Right kidney (tissue), 1 donor: ENCODE measurements at regions not wholly inside any gene's neighbourhood (a gene's known extent, or its start where the extent isn't known, plus 50 kb on each side); places are given as distances from the start of the nearest gene placed in this dataset.
A peak's percentile ranks its signal among the peaks of the same experiment; 100 is the strongest.
"Not testable (repeated sequence)": the region's sequence is repeated elsewhere in the genome, so short reads cannot be mapped to it uniquely, and the experiment has no call there.

Source experiments
- DNase-seq: peaks from one replicate; pipeline ENCODE4 v3.0.0-alpha.2; 2016

DNA sequence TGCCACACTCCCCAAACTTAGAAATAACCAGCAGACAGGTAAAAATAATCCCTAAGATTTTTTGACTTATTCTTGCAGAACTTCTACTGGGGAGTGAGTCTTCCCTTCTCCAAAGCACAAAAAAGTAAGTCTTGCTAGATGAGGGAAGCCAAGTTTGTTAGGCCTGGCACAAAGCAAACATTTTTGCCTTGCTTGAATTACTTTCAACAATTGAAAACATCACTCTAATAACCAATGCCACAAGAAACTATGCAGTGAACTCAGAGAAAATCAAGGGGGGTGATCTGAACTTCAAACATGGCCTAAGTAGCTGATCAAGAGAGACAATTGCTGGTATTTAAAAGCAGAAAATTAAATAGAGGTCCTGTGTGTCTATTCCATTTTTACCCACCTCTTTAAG, 123.6 kb upstream of the SLC1A3 start:
- DNase-seq = no peak

DNA sequence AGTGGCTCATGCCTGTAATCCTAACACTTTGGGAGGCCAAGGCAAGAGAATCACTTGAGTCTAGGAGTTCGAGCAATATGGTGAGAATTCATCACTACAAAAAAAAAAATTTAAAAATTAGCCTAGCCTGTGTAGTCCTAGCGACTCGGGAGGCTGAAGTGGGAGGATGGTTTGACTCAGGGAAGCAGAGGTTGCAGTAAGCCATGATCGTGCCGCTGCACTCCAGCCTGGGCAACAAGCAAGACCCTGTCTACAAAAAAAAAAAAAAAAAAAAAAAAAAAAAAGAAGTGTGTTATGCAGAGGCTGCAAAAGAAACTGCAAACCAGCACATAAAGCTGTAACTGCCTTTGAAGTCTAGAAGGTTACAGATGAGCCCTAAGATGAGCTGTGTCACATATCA, 116.9 kb upstream of the SLC1A3 start:
- no peak for DNase-seq

DNA sequence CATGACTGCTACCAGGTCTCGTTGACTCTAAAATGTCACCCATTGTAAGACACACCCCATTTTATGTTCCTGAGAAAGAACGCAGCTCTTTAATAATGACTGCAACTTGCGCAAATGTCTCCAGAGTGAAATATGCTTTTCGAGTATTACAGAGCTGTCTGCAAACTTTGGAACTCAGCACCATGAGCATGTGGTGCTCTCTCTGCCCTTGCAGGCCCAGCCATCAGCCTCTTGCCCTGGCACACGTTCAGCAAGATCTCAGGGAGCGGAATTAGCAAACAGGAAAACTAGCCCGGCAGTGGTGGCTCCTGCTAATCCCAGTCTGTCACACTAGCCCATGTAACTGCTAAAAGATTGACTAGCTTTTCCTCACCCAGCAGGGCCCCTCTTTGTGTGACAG, 114.5 kb upstream of the SLC1A3 start:
- no peak for DNase-seq

DNA sequence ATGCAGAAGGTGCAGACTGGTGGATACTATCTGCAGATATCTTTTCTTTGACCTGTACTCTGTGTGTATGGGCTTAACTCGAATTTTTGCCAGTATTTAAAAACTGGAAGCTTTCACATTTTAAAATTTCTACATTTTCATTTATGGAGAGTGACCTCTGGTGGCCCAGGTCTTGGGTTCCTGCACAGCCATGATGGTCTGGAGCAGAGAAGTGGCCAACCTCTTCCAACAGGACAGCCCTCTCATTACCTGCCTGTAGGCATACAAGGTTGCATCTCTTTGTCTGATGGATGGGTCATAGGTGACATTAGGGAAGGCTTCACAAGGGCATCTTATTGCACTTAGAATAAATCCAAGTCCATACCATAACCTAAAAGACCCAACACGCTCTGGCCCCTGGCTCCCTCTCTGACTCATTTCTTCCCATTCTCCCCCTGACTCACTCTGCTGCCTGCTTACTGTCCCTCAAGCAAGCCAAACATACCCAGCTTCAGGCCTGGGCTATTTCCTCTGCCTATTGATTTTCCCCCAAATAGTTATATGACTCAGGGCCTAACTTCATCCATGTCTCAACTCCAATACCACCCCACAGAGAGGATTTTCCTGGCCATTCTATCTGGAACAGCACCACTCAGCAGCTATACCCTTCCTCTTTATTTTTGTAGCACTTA, 113.3 kb upstream of the SLC1A3 start:
- no peak for DNase-seq

DNA sequence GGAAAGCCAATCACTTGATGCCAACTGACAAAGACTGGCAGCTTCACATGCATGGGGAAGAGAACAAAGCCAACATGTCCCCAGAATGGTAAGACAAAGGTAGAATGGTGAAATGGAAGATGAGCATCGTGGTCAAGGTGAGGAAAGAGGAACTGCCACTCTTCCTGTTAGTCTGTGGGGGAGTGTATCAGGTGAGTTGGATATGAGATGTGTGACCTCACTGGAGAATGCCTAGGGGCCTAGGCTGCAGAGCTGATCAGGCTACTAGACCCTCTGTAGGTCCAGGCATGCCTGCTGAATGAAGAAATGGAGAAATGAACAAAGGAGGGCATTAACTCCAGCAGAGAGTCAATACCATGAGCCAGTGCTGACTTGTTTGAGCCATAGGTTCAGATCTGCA, 112.4 kb upstream of the SLC1A3 start:
- no peak for DNase-seq

DNA sequence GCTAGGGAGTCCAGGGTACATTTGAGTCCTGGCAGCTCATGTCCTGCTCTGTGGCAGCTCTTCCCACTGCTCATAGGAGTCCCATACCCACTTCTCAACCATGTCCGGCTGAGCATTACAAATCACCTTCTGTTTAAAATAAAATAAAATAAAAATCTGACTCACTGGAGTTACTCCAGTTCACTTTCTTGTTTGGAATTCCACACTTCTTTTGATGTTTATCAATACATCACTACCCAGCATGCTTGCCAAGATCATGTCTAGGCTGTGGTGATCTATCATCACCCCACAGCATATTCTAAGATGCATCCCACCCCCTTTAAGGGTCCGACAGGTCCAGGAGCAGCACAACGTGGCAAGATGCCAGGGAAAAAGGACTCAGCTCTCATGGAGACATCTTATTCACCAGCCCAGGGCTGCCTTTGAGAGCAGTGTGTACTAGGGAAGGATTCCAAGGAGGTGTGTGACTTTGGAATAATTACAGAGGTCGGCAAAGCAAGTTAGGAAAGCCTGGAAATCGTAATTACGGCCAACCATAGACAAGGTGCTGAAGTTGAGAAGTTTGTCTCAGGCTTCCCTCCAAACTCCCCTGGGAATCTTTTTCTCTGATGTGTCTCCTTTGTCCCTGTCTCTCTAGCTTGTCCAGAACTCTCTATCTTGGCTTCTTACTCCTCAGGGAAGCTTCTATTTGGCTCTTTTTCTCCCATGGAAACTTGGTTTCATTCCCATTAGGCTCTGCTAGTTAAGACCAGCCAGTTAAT, 111.4 kb upstream of the SLC1A3 start:
- DNase-seq = no peak

DNA sequence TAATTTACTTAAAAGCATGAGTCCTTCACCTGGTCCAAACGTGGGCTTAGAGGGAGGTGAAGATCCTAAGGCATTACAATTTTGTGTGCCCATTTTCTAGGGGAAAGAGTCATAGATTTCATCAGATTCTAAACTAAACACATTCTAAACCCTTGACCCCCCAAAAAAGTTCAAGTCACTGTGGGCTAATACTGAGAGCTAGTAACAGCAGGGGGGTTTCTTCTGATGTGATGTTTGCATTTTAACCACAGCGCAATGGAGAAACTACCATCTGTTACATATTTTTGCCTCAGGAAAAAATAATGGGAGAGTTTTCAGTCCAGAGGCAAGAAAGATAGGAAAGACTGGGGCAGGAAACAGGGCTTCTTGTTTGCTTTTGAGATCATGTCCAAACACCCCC, 110.8 kb upstream of the SLC1A3 start:
- DNase-seq = no peak

DNA sequence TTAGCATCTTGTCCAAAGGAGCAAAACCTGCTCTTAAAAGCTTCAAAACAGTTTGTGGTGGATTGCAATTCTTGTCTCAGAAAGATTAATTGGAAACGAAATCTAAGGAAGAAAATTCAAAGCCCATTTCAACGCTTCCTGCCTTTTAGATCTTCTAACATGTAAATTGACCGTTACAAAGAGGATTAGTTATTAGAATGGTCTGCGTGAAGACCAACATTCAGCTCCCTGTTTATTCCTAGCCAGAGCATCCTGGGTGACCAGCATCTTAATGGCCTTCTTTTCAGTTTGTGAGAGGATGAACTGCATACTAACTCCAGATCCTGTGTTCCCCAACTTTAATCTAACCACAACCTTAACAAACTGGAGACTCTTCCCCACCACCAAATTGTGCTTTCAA, 109.9 kb upstream of the SLC1A3 start:
- DNase-seq = no peak

DNA sequence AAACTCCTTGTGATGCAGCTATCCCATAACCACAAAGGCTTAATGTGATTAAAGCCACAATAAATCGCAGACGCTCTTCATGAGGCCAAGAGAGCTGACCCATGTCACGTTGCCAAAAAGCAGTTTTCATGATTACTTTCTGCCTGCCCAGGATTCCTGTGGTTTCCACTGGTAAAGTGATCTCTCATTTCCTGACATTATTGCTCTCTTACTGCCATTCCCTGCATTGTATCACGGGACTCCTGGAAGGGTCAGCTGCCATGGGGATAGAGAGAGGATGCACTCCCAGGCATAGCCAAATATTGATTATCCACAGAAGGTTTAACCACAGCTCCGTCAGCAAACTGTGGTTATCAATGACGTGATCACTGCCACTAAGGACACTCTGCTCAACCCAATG, 103.8 kb upstream of the SLC1A3 start:
- DNase-seq = no peak

DNA sequence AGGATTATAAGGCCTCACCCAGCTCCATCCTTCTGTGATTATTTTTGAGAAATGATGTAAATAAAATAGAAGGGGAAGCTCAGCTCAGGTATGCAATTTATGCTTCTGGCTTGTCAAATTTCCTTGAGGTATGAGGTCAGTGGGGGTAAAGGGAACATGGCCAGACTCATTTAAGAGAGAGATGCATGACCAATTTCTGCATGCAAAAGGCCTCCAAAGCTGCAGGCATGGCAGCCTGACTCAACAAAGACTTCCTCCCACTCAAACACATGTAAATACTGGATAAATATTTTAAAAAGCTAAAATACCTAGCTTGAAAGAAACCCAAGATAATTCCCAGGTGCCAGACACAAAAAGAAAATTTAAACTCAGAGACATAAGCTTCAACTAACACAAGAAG, 101.4 kb upstream of the SLC1A3 start:
- DNase-seq = no peak

DNA sequence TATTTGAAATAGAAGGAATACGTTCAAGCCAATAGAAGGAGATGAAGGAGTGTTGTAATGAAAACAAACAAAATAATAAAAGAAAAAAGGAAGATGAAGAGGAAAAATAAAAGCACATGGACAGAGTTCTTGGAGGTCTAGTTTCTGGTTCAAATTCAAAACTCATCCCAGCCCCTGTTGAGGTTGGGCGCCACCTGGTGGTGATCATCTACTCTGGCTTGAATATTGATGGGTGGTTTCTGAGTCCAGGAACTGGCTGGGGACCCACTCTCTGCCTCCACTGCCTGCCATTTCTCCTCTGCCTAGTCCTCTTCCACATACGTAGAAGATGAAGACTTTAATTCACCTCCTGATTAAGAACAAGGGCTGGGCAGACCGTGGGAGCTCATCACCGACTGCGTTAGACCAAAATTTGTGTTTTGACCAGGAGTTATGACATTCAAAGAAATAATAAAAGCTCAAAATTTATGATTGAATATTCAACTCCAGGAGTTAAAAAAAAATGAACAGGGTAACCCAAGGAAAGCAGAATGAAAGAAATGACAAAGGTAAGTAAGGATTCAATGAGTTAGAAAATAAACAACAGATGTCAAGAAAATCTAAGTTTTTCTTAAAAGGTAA, 99.0 kb upstream of the SLC1A3 start:
- DNase-seq = peak; percentile 18

DNA sequence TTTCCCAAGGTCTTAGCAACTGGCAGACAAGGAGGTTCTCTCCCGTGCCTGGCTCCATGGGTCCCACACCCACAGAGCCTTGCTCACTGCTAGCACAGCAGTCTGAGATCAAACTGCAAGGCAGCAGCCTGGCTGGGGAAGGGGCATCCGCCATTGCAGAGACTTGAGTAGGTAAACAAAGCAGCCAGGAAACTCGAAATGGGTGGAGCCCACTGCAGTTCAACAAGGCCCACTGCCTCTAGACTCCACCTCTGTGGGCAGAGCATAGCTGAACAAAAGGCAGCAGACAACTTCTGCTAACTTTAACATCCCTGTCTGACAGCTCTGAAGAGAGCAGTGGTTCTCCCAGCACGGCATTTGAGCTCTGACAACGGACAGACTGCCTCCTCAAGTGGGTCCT, 98.1 kb upstream of the SLC1A3 start:
- not testable (repeated sequence) for DNase-seq

DNA sequence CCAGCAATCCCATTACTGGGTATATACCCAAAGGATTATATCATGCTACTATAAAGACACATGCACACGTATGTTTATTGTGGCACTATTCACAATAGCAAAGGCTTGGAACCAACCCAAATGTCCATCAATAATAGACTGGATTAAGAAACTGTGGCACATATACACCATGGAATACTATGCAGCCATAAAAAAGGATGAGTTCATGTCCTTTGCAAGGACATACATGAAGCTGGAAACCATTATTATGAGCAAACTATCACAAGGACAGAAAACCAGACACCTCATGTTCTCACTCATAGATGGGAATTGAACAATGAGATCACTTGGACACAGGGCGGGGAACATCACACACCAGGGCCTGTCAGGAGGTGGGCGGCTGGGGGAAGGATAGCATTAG, 92.8 kb upstream of the SLC1A3 start:
- not testable (repeated sequence) for DNase-seq

DNA sequence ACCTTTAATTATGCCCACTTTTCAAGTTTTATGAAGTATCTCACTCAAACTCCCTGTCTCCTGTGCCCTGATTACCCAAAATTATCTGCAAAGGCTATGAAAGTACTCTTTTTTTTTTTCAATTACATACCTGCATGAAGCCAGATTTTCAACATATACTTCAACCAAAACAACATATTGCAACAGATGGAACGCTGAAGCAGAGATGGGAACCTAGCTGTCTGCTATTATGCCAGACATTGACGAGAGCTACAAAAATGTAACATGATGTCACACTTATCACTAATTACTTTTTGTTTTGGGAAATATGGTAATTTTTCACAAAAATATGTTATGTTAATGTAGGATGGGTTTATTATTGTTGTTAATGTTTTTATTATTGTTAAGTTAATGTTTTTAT, 86.5 kb upstream of the SLC1A3 start:
- DNase-seq = no peak

DNA sequence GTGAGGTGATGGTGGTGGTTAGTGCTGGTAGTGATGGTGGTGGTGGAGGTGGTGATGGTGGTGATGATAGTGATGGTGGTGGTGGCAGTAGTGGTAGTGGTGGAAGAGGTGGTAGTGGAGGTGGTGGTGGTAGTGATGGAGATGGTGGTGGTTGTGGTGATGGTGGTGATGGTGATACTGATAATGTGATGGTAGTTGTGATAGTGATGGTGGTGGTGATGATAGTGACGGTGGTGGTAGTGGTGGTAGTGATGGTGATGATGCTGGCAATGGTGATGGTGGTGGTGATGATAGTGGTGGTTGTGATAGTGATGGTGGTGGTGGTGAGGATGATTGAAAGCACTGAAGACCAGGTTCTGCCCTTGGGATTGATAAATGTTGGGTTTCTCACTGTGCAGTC, 85.2 kb upstream of the SLC1A3 start:
- DNase-seq = no peak

DNA sequence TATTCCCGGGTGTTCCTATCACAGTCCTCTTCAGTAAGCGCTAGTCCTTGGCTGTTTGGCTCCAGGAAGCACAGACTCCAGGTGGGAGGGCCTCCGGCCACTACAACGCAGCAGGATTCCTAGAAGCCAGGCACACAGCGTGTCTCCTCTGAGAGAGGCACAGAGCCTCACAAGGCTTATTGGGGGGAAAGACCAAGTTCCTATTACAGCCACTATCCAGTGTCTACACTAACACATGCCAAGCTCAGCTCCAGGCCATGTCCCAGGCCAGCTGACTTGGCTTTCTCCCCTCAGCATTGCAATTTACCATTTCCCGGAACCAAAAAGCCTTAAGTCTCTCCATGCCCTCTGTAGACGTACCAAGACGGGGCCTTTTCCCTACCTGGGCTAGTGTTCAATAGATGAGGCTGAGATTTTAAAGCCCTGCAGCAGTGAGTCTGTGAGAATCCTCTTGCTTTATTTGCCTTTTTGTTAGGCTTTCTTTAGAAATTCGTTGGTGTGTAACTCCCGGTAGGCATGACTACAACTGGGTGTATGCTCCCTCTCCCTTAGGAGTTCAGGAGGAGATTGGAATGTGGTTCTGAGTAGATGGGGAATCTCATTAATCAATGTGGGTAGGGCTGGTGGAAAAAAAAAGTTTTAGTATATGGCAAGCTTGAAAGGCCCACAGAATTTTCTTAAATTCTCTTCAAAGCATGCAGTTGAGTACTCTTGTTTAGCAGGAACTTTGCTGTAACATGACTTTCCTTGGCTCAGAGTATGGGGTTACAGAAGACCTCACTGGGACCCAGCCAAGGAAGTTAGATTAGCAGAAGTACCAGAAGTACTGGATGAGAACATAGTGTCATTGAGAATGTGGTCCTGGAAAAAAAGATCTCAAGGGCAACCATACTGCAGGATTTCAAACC, 84.3 kb upstream of the SLC1A3 start:
- no peak for DNase-seq

DNA sequence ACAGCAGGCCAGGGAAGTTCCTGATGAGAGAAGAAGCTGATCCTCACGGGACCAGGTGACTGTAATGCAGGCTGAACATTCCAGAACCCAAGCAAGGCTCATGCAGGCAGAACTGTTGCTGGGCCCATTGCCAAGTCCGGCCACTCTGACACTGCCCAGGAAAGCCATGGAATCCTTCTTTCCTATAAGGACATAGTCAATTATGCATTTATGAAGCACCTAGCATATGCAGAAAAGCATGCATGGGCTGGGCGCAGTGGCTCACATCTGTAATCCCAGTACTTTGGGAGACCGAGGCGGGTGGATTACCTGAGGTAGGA, 83.7 kb upstream of the SLC1A3 start:
- no peak for DNase-seq

DNA sequence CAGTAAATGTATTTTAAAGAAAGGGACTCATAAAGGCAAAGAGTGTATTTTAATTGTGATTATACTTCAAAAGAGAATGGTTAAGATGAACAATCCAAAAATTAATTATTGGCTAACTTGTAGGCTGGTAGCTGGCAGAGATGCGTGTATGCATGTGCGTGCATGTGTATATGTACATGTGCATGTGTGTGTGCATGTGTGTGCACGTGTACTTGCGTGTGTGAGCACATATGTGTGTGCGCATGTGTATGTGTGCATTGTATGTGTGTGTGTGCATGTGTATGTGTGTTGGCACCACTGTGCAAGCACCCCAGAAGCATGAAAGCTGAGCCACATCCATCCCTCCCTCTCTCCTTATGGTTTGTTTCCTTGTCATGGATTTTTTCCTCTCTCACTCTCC, 83.0 kb upstream of the SLC1A3 start:
- DNase-seq = no peak

DNA sequence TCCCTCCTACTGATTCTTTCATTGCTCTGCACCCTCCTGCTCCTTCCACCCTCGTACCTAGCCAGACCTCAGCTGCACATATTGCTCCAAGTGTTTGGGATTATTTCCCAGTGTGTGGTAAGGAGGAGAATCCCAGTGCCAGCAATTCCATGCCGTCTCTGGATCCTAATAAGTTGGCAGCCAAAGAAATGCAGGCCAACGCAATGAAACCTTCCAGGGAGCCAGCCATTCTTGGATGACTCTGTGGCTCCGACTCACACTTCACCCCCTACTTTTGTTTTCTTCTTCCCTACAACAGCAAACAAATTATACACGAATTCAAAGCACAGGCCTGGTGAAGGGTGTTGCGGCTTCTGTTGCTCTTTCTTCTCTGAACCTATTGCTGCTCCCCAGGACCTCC, 82.5 kb upstream of the SLC1A3 start:
- DNase-seq = no peak

DNA sequence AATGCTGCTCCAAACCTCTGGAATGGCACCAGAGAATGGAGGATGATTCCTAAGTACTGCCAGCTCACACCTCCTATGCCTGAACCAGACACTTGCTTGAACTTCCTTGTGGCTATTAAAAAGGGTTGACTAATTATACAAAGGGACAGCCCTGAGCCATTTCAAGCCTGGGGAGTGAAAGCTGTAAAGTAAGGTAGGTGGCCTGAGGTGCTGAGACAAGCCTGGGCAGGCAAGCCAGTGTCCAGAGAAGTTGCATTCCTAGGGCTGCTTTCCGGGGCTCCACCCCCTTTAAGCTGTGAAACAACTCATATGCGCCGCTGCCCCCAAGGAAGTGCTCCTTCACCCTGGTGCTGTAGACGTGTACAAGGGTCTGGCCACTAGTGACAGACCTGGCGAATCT, 79.9 kb upstream of the SLC1A3 start:
- DNase-seq = no peak

DNA sequence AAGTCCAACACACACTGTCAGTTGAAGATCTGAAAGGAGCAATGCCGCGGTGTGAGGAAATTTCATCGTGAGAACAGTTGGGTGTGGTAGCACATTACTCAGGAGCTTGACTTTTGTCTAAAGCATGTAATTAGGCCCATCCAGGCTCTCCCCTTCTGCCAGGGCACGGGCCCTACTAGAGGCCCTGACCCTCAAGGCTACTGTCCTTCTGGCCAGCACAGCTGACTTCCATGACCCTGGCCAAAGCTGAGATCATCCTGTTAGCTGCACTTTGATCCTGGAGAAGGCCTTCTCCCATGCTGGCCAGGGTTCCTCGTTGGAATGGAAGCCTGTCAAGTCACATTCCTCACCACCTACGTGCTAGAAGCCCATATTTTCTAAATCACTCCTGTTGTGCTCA, 77.8 kb upstream of the SLC1A3 start:
- DNase-seq = no peak

DNA sequence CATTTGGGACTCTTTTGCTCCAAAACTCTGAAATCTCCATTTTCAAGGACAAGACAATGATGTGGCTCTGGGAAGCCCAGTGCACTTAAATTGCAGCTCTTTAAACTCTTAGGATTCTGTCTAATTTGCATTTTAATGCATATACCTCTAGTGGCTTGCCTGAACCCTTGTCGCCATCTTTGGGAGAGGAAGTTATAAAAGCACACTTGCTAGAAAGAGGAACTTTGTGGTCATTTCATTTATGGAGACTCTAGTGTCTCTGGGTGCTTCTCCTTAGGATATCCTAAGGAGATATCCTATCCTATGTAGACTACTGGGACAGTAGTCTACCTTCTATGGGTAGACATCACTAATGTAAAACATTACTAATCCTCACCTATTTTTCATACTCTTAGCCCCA, 77.3 kb upstream of the SLC1A3 start:
- DNase-seq = no peak

DNA sequence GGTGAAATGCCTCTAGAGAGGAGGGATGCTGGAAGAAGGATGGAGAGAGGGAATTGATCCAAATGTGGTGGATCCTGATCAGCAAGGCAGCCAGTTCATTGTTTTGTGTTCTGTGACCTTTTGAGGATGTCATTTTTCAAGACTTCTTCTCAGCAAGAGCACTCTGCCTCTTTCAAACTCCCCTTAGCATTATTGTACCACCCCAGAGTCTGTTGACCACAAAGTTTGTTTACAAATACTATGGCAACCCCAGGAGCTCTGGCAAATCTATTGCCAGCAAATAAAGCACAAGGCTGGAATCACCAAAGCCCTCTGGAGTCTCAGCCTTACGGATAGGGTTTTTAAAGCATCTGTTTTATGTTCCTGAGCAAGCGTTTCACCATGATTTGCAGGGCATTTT, 76.2 kb upstream of the SLC1A3 start:
- DNase-seq = no peak
